ENCODE measurements at regions not wholly inside any gene's neighbourhood (a gene's known extent, or its start where the extent isn't known, plus 50 kb on each side); places are given as distances from the start of the nearest gene placed in this dataset.

GRCh38 chr10:80714566-80714965 is 176.9 kb downstream of the SH2D4B start:
- TF ChIP-seq SNAI2 (CRISPR knock-in tag; IDR thresholded peaks at IDR 0.05) = no peak
- TF ChIP-seq RARB (CRISPR knock-in tag; IDR thresholded peaks at IDR 0.05) = no peak
- TF ChIP-seq ZNF565 (CRISPR knock-in tag; conservative IDR thresholded peaks at IDR 0.05; ENCODE audit: low read depth) = no peak
- TF ChIP-seq PPARA (CRISPR knock-in tag; IDR thresholded peaks at IDR 0.05; ENCODE audit: borderline replicate concordance) = no peak
- no peak for TF ChIP-seq ISL1 (CRISPR knock-in tag; IDR thresholded peaks at IDR 0.05)
- TF ChIP-seq CREB5 (CRISPR knock-in tag; IDR thresholded peaks at IDR 0.05; ENCODE audit: low read depth) = no peak
